ENCODE measurements at regions not wholly inside any gene's neighbourhood (a gene's known extent, or its start where the extent isn't known, plus 50 kb on each side); places are given as distances from the start of the nearest gene placed in this dataset.

GRCh38 chr4:30953799-30954198, 233.6 kb downstream of the PCDH7 start:
- TF ChIP-seq CTCF (IDR thresholded peaks at IDR 0.05; ENCODE audit: low read depth, low read length, missing control alignments), result no peak
- no peak for DNase-seq (ENCODE audit: extremely low read depth, low read depth)
- no peak overlapping the region for H3K4me3 ChIP-seq (replicated peaks; ENCODE audit: low read depth, low read length)

GRCh38 chr4:30956916-30957315, 236.7 kb downstream of the PCDH7 start:
- no peak overlapping the region for H3K4me3 ChIP-seq (replicated peaks; ENCODE audit: low read depth, low read length)
- DNase-seq (ENCODE audit: extremely low read depth, low read depth), result no peak
- no peak for TF ChIP-seq CTCF (IDR thresholded peaks at IDR 0.05; ENCODE audit: low read depth, low read length, missing control alignments)

- TF ChIP-seq CTCF (IDR thresholded peaks at IDR 0.05; ENCODE audit: low read depth, low read length, missing control alignments), result no peak
- no peak for DNase-seq (ENCODE audit: extremely low read depth, low read depth)
- H3K4me3 ChIP-seq (replicated peaks; ENCODE audit: low read depth, low read length), result no peak overlapping the region
These were observed 237.5 kb downstream of the PCDH7 start for GRCh38 chr4:30957706-30958105.

GRCh38 chr4:30959781-30960485, 239.8 kb downstream of the PCDH7 start:
- TF ChIP-seq CTCF (IDR thresholded peaks at IDR 0.05; ENCODE audit: low read depth, low read length, missing control alignments), result no peak
- DNase-seq (ENCODE audit: extremely low read depth, low read depth), result no peak
- H3K4me3 ChIP-seq (replicated peaks; ENCODE audit: low read depth, low read length), result no peak overlapping the region

GRCh38 chr4:30962939-30963338, 242.8 kb downstream of the PCDH7 start:
- no peak for TF ChIP-seq CTCF (IDR thresholded peaks at IDR 0.05; ENCODE audit: low read depth, low read length, missing control alignments)
- no peak for DNase-seq (ENCODE audit: extremely low read depth, low read depth)
- no peak overlapping the region for H3K4me3 ChIP-seq (replicated peaks; ENCODE audit: low read depth, low read length)

GRCh38 chr4:30968926-30969325, 248.8 kb downstream of the PCDH7 start:
- DNase-seq (ENCODE audit: extremely low read depth, low read depth), result no peak
- H3K4me3 ChIP-seq (replicated peaks; ENCODE audit: low read depth, low read length), result no peak overlapping the region
- TF ChIP-seq CTCF (IDR thresholded peaks at IDR 0.05; ENCODE audit: low read depth, low read length, missing control alignments), result no peak

- no peak overlapping the region for H3K4me3 ChIP-seq (replicated peaks; ENCODE audit: low read depth, low read length)
- no peak for TF ChIP-seq CTCF (IDR thresholded peaks at IDR 0.05; ENCODE audit: low read depth, low read length, missing control alignments)
- DNase-seq (ENCODE audit: extremely low read depth, low read depth), result no peak
These were observed 252.4 kb downstream of the PCDH7 start for GRCh38 chr4:30972542-30972941.

Data from HFF-Myc (cell line).